ENCODE measurements at regions not wholly inside any gene's neighbourhood (a gene's known extent, or its start where the extent isn't known, plus 50 kb on each side); places are given as distances from the start of the nearest gene placed in this dataset.

GRCh38 chr12:112665958-112666357, 125.6 kb upstream of the RPH3A start:
- Histone ChIP-seq H3K9me3 (no peaks in the 10 kb centered on the region), H3K4me3 (no peak overlapping the region), H3K27ac (no peak overlapping the region), H3K27me3 (no peaks in the 10 kb centered on the region), H3K4me1 (no peaks in the 10 kb centered on the region), H3K36me3 (no peaks in the 10 kb centered on the region)
- TF ChIP-seq CTCF (IDR thresholded peaks at IDR 0.05) (no peak), EP300 (IDR thresholded peaks at IDR 0.05) (no peak)
- WGBS, 2 donors, result 60 to 65% methylated on average over 2 of the region's 2 CpGs
- DNase-seq (no peak), ATAC-seq (ENCODE audit: low FRiP score in 2 of 2) (no peak)

GRCh38 chr12:112671564-112671963, 120.0 kb upstream of the RPH3A start:
- no peak overlapping the region for H3K27ac ChIP-seq
- H3K9me3 ChIP-seq, result no peaks in the 10 kb centered on the region
- DNase-seq, result no peak
- H3K27me3 ChIP-seq, result no peaks in the 10 kb centered on the region
- no peaks in the 10 kb centered on the region for H3K4me1 ChIP-seq
- no peak for ATAC-seq (ENCODE audit: low FRiP score in 2 of 2)
- H3K4me3 ChIP-seq, result no peak overlapping the region
- no peaks in the 10 kb centered on the region for H3K36me3 ChIP-seq
- no peak for TF ChIP-seq EP300 (IDR thresholded peaks at IDR 0.05)
- TF ChIP-seq POLR2A (IDR thresholded peaks at IDR 0.05), result no peak
- TF ChIP-seq POLR2AphosphoS5 (IDR thresholded peaks at IDR 0.05), result no peak
- TF ChIP-seq CTCF (IDR thresholded peaks at IDR 0.05), result no peak
- WGBS, 2 donors, result 65 to 92% methylated on average over 1 of the region's 1 CpG

- 54 to 63% methylated on average over 2 of the region's 2 CpGs for WGBS, 2 donors
- TF ChIP-seq POLR2A (IDR thresholded peaks at IDR 0.05) (no peak), POLR2AphosphoS5 (IDR thresholded peaks at IDR 0.05) (no peak), CTCF (IDR thresholded peaks at IDR 0.05) (no peak), EP300 (IDR thresholded peaks at IDR 0.05) (no peak)
- H3K36me3 ChIP-seq, result no peaks in the 10 kb centered on the region
Observed at GRCh38 chr12:112674539-112674938, 117.0 kb upstream of the RPH3A start.

DNA sequence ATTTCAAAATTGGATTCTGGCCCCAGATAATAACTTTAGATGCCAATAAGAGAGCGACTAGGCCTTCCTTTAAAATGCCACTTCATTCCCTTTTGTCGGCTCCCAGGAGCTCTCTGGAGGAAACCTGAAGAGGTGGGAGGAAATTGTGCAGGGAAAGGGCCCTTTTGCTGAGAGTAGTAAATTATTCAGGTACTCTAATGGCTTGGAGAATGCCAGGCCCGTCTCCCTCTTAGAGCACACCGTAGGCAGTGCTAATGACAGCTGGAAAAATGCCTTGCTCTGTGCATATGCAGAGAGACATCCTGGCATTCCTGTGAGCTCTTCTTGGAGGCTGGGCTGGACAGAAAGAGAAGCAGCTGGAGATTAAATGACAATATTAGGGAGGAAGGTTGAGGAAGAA, 115.0 kb upstream of the RPH3A start:
- 50 to 62% methylated on average over 4 of the region's 4 CpGs for WGBS, 2 donors
- H3K36me3 ChIP-seq, result no peaks in the 10 kb centered on the region
- no peaks in the 10 kb centered on the region for H3K27me3 ChIP-seq
- TF ChIP-seq POLR2AphosphoS5 (IDR thresholded peaks at IDR 0.05) (no peak), CTCF (IDR thresholded peaks at IDR 0.05) (no peak), POLR2A (IDR thresholded peaks at IDR 0.05) (no peak), EP300 (IDR thresholded peaks at IDR 0.05) (no peak)
- H3K4me1 ChIP-seq, result no peaks in the 10 kb centered on the region
- H3K9me3 ChIP-seq, result no peaks in the 10 kb centered on the region
- no peak overlapping the region for H3K4me3 ChIP-seq
- no peak overlapping the region for H3K27ac ChIP-seq
- DNase-seq (no peak), ATAC-seq (ENCODE audit: low FRiP score in 2 of 2) (no peak)

More at GRCh38 chr12:112674539-112674938, 117.0 kb upstream of the RPH3A start:
- no peak for ATAC-seq (ENCODE audit: low FRiP score in 2 of 2)
- no peak for DNase-seq
- Histone ChIP-seq H3K9me3 (no peaks in the 10 kb centered on the region), H3K27me3 (no peaks in the 10 kb centered on the region), H3K4me1 (no peaks in the 10 kb centered on the region), H3K27ac (no peak overlapping the region), H3K4me3 (no peak overlapping the region)

DNA sequence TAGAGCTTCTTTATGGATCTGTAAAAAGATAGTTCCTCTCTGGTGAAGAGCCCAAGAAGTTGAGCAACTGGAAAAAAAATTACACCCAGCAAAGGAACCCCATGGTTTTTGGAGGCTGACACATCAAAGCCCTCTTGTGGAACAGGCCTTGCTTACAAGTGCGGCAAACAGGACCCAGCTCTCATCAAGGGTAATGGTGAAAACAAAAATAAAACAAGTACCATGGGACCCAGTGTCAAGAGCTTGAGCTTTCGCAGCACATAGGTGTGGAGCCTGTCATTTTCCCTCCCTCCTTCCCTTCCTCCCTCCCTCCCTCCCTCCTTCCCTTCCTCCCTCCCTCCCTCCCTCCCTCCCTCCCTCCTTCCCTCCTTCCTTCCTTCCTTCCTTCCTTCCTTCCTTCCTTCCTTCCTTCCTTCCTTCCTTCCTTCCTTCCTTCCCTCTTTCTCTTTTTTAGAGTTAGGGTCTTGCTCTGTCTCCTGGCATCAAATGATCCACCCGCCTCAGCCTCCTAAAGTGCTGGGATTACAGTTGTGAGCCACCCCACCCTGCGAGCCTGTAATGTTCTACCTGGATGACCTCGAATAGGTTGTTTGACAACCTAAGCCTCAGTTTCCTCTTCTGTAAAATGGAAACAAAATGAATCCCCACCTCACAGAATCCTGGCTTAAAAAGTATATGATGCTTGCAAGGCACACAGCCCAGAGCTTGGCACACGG, 114.3 kb upstream of the RPH3A start:
- DNase-seq (no peak), ATAC-seq (ENCODE audit: low FRiP score in 2 of 2) (no peak)
- 69 to 85% methylated on average over 6 of the region's 6 CpGs for WGBS, 2 donors
- no peaks in the 10 kb centered on the region for H3K9me3 ChIP-seq
- no peak overlapping the region for H3K4me3 ChIP-seq
- no peak overlapping the region for H3K27ac ChIP-seq
- no peak for TF ChIP-seq POLR2A (IDR thresholded peaks at IDR 0.05)
- no peak for TF ChIP-seq POLR2AphosphoS5 (IDR thresholded peaks at IDR 0.05)
- TF ChIP-seq CTCF (IDR thresholded peaks at IDR 0.05), result no peak
- TF ChIP-seq EP300 (IDR thresholded peaks at IDR 0.05), result no peak
- H3K4me1 ChIP-seq, result no peaks in the 10 kb centered on the region
- H3K27me3 ChIP-seq, result no peaks in the 10 kb centered on the region
- H3K36me3 ChIP-seq, result no peaks in the 10 kb centered on the region

All from upper lobe of left lung (tissue), 6 donors.